ENCODE measurements at regions not wholly inside any gene's neighbourhood (a gene's known extent, or its start where the extent isn't known, plus 50 kb on each side); places are given as distances from the start of the nearest gene placed in this dataset.
A peak's percentile ranks its signal among the peaks of the same experiment; 100 is the strongest.

DNA sequence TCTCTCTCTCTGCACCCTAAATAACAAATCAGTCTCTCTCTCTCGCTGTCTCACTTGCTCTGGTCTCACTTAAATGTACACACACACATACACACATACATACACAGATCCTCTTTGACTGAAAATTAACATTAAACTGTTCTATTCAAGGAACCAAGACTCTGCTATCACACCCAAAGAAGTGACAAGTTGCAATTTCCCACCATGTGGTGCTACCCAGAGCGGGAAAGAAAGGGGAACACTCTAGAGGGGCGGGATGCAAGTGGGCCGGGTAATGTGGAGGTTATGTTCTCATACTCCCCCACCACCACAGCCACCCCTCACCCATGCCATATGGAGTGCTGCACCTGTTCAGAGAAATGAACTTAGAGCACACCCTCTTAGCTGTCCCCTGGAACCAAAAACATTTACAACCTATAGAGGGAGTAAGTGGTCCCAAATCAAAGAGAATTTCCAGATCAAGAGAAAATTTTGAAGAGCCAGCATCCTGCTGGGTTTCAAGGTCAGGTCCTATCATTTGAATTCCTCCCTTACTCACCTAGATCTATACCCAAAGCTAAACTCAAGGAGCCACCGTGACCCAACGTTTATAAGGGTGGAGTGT is 319.4 kb downstream of the BRINP2 start:
- Histone ChIP-seq H3K4me1 (replicated peaks in 1 of 2) (no peaks in the 10 kb centered on the region), H3K27ac (no peak overlapping the region), H3K4me3 (no peak overlapping the region)
- no peak for ATAC-seq (replicated peaks in 6 of 8)
- WGBS, 10 experiments = 0 to 94% (median 80%) methylated on average over 1 to 5 of the region's 6 CpGs; no CpG with 5 or more reads in 5 of the 10 experiments
- in situ Hi-C loops (cut with MboI; ENCODE audit: low pct_unique_long_range_greater_than_20kb in 2 of 9, low sequenced_read_pairs in 9 of 9, unreplicated experiment in 9 of 9) = no loop called here

DNA sequence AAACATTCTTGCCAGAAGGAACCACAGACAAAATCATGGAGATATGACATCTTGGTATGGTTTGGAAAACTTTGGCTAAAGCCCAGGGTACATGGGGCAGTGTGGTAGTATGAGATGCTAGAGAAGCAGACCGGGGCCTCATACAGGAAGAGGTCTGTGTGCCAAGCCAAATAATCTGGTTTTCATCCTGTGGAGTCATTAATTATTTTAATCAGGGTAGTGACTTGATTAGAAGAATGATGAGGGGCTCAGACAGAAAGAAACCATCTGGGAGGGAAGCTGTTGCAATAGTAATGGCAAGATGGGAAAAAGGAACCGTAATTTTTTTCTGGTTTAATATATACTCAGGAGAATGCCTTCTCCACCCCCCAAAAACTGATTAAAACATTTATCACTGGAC is 318.0 kb downstream of the BRINP2 start:
- in situ Hi-C loops (cut with MboI; ENCODE audit: low pct_unique_long_range_greater_than_20kb in 2 of 9, low sequenced_read_pairs in 9 of 9, unreplicated experiment in 9 of 9) = no loop called here
- Histone ChIP-seq H3K4me3 (no peak overlapping the region), H3K27ac (no peak overlapping the region), H3K4me1 (replicated peaks in 1 of 2) (no peaks in the 10 kb centered on the region)
- ATAC-seq (replicated peaks in 6 of 8) = no peak
- 0 to 100% (median 73%) methylated on average over 1 to 2 of the region's 2 CpGs; no CpG with 5 or more reads in 2 of the 10 experiments for WGBS, 10 experiments

DNA sequence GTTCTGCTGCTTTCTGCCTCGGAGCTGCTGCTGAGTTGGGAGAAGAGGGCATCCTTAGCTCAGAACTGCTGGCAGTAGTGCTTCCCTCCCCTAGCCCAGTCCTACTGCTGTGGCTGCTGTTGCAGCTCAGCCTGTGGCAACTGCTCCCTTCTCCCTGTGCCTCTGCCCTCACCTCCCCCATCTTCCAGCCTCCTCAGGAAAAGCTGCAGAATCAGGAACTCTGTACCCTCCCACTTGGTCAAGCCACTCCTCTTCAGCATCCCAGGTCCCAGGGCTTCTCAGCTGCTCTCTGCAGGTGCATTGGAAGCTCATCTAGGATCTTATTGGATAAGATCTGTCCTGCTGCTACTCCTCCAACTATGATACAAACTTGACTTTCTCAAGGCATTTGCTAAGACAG is 316.7 kb downstream of the BRINP2 start:
- H3K27ac ChIP-seq = no peak overlapping the region
- in situ Hi-C loops (cut with MboI; ENCODE audit: low pct_unique_long_range_greater_than_20kb in 2 of 9, low sequenced_read_pairs in 9 of 9, unreplicated experiment in 9 of 9) = no loop called here
- WGBS, 10 experiments = 0 to 82% (median 40%) methylated on average over 1 of the region's 1 CpG; no CpG with 5 or more reads in 5 of the 10 experiments
- no peak for ATAC-seq (replicated peaks in 6 of 8)
- H3K4me3 ChIP-seq = no peak overlapping the region
- no peaks in the 10 kb centered on the region for H3K4me1 ChIP-seq (replicated peaks in 1 of 2)

DNA sequence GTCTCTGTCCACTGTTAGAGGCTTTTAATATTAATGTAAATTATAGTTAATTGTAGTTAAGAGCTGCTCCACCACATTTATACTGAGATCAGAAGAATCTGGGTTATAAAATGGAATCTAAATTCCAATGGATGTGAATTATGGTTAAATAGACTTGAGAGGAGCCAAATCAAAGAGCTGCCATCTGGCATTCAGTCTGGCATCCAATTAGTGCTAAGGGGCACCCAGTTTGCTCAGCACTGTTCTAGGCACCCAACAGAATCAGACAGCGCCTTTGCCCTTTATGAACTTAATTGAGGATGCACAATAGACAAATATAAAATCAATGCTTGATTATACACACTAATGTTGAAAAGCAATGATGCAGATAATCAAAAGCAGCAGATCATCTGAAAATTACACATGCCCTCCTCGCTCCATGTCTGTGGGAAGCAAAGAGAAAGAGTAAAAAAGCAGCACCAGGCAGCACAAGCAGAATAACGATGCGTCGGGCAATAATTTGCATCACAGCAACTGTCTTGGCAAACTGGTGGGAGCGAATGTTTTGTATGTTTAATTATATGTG is 310.1 kb downstream of the BRINP2 start:
- WGBS, 10 experiments = 24 to 100% (median 79%) methylated on average over 1 to 6 of the region's 6 CpGs; no CpG with 5 or more reads in 1 of the 10 experiments
- no peak for ATAC-seq (replicated peaks in 6 of 8)
- H3K4me3 ChIP-seq = no peak overlapping the region
- in situ Hi-C loops (cut with MboI; ENCODE audit: low pct_unique_long_range_greater_than_20kb in 2 of 9, low sequenced_read_pairs in 9 of 9, unreplicated experiment in 9 of 9) = no loop called here
- H3K27ac ChIP-seq = no peak overlapping the region
- no peaks in the 10 kb centered on the region for H3K4me1 ChIP-seq (replicated peaks in 1 of 2)

DNA sequence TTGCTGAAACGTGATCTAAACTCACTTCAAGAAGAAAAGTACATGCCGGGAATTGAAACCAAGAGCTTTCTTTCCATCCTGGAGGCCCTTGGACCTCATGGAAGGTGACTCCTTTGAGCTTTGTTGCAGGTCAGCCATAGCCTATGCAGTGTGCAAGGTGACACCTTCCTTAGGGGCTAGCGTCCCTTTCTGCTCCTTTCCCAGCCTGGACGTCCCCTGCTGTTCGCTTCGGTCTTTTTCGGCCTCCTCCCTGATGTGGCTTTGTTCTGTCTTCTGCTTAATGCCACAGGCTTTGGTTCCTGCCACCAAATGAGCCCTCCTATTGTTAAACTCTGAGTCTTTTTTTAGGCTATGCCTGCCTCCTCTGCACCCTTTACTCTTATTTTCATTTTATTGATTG is 308.8 kb downstream of the BRINP2 start:
- in situ Hi-C loops (cut with MboI; ENCODE audit: low pct_unique_long_range_greater_than_20kb in 2 of 9, low sequenced_read_pairs in 9 of 9, unreplicated experiment in 9 of 9) = no loop called here
- no peak for ATAC-seq (replicated peaks in 6 of 8)
- H3K4me3 ChIP-seq = no peak overlapping the region
- 0 to 88% (median 75%) methylated on average over 1 to 7 of the region's 7 CpGs; no CpG with 5 or more reads in 3 of the 10 experiments for WGBS, 10 experiments
- no peaks in the 10 kb centered on the region for H3K4me1 ChIP-seq (replicated peaks in 1 of 2)
- no peak overlapping the region for H3K27ac ChIP-seq

DNA sequence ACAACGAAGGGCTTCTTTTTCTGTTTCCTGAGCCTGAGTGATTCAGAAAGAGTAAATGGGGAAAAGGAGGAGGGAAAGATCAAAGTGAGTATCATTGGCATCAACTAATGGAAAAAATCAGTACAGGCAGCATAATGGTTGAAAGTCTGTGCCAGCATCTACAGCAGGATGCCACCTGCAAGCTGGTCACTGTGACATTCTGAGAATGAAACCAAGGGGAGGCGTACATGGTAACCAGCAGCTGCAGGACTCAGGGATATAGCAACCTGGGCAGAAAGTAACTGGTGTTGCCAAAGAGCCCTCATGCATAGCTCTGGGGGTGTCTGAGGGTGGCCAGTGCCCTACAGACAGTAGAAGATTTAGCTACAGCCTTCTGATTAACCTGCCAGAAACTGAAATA is 305.9 kb downstream of the BRINP2 start:
- no peak for ATAC-seq (replicated peaks in 6 of 8)
- no peak overlapping the region for H3K27ac ChIP-seq
- no peak overlapping the region for H3K4me3 ChIP-seq
- no peaks in the 10 kb centered on the region for H3K4me1 ChIP-seq (replicated peaks in 1 of 2)
- in situ Hi-C loops (cut with MboI; ENCODE audit: low pct_unique_long_range_greater_than_20kb in 2 of 9, low sequenced_read_pairs in 9 of 9, unreplicated experiment in 9 of 9) = no loop called here
- WGBS, 10 experiments = 0 to 100% (median 86%) methylated on average over 1 to 2 of the region's 2 CpGs; no CpG with 5 or more reads in 2 of the 10 experiments

DNA sequence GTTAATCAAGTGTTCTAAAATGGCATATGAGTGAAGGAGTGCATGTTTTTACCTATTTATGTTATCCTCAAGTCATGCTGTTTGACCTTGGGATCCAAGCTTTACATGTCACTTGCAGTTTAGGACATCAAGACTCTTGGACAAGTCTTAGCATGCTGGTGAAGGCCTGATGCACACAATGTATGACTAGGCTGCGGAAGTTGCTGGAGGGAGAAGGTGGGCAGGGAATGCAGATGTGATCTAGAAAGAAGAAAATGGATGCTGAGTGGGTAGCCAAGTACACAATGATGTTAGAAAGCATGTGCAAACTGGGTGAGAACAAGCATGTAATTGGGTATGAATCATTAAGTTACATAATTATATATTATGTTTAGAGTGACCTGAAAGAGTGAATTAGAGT is 301.8 kb downstream of the BRINP2 start:
- in situ Hi-C loops (cut with MboI; ENCODE audit: low pct_unique_long_range_greater_than_20kb in 2 of 9, low sequenced_read_pairs in 9 of 9, unreplicated experiment in 9 of 9) = no loop called here
- ATAC-seq (replicated peaks in 6 of 8) = no peak
- Histone ChIP-seq H3K27ac (no peak overlapping the region), H3K4me3 (no peak overlapping the region), H3K4me1 (replicated peaks in 1 of 2) (no peaks in the 10 kb centered on the region)
- WGBS, 10 experiments = 55 to 100% (median 88%) methylated on average over 1 of the region's 1 CpG; no CpG with 5 or more reads in 4 of the 10 experiments

DNA sequence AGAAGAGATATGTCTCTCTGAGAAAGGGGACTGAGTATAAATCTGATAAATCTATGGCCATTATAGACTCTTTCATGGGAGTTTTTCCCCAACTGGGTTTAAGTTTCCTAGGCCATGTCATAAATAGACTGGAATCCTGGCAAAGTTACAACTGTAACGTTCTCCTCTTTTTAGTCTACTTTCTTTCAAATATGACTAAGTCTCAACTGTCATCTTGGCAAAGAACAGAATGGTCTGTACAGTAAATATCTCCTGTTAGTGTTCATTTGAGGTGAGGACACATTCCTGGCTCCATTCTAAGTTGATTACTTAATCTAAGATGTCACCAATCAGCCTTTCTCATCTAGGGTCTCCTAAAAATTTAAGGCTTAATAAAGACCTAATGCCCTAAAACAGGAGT is 300.5 kb downstream of the BRINP2 start:
- H3K4me1 ChIP-seq (replicated peaks in 1 of 2) = no peaks in the 10 kb centered on the region
- no peak overlapping the region for H3K27ac ChIP-seq
- ATAC-seq (replicated peaks in 6 of 8) = no peak
- 0 to 100% (median 78%) methylated on average over 1 of the region's 1 CpG; no CpG with 5 or more reads in 1 of the 10 experiments for WGBS, 10 experiments
- no peak overlapping the region for H3K4me3 ChIP-seq
- in situ Hi-C loops (cut with MboI; ENCODE audit: low pct_unique_long_range_greater_than_20kb in 2 of 9, low sequenced_read_pairs in 9 of 9, unreplicated experiment in 9 of 9) = no loop called here

DNA sequence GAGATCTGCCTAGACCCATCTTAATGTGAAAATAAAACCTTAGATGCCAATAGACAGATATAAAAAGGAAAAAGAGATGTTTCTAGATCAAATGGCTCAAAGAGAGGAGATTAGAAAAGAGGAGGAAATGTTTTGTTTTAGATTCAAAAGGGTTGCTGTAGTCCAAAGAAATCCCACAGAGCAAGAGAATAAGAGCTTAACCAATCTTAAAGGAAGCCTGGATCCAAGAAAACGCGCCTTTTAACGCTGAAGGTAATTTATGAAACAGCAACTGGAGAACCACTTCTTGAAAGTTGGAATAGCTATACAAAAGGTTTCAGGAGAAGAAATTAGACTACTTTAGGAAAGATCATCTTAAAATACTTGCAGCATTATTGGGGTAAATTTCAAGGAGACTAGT is 298.8 kb downstream of the BRINP2 start:
- H3K4me3 ChIP-seq = no peak overlapping the region
- H3K27ac ChIP-seq = no peak overlapping the region
- no peaks in the 10 kb centered on the region for H3K4me1 ChIP-seq (replicated peaks in 1 of 2)
- WGBS, 10 experiments = 26 to 98% (median 83%) methylated on average over 3 of the region's 3 CpGs
- no peak for ATAC-seq (replicated peaks in 6 of 8)
- in situ Hi-C loops (cut with MboI; ENCODE audit: low pct_unique_long_range_greater_than_20kb in 2 of 9, low sequenced_read_pairs in 9 of 9, unreplicated experiment in 9 of 9) = no loop called here

DNA sequence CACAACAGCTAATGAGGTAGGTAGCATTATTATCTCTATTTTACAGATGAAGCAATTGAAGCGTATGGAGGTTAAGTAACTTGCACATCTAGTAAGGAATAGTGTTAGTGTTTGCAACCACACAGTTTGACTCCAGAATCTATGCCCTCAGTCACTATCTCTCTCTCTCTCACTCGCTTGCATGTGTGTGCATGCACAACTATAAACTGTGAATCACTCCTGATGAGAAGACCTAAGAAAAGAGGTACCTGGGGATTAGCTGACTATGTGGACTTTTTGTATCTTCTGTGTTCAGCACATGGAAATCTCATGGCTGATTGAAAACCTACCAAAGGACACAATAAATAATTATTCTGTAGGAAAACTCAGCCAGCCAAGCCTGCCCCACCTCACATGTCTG is 295.5 kb downstream of the BRINP2 start:
- in situ Hi-C loops (cut with MboI; ENCODE audit: low pct_unique_long_range_greater_than_20kb in 2 of 9, low sequenced_read_pairs in 9 of 9, unreplicated experiment in 9 of 9) = no loop called here
- 6 to 100% (median 91%) methylated on average over 1 to 2 of the region's 2 CpGs; no CpG with 5 or more reads in 2 of the 10 experiments for WGBS, 10 experiments
- Histone ChIP-seq H3K27ac (no peak overlapping the region), H3K4me1 (replicated peaks in 1 of 2) (no peaks in the 10 kb centered on the region), H3K4me3 (no peak overlapping the region)
- ATAC-seq (replicated peaks in 6 of 8) = no peak

DNA sequence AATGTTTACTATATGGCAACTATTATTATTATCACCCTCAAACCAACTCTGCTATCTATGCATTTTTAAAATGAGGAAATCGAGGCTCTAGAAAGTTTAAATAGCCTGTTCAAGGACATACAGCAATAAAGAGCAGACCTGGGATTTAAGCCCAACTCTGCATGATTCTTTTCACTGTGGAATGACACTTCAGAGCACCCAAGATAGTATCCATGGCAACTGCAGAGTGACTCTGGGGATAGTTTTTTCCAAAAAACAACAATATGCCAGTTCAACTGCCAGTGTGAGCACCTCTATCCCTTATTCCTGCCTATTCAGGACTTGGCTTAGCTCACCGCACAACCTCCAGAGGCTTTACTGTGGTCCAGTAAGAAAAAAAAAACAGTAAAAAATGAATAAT is 293.9 kb downstream of the BRINP2 start:
- in situ Hi-C loops (cut with MboI; ENCODE audit: low pct_unique_long_range_greater_than_20kb in 2 of 9, low sequenced_read_pairs in 9 of 9, unreplicated experiment in 9 of 9) = no loop called here
- 0 to 100% (median 79%) methylated on average over 1 to 2 of the region's 2 CpGs; no CpG with 5 or more reads in 2 of the 10 experiments for WGBS, 10 experiments
- ATAC-seq (replicated peaks in 6 of 8) = no peak

DNA sequence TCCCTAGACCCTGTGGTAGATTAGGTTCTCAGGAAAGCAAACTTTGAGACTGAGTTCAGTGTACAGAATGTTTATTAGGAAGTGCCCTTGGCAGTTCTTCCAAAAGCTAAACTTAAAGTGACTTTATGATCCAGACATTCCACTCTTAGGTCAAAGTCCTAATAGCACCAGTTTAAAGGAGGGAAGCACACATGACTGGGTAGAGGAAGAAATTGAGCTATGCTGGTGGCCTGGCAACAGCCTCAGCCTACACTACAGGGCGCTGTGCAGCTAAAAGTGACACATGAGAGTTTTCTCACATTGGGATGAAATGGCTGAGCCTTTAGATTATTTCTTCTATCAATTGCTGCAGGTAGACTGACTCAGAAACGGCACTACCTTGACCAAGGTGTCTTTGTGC is 280.4 kb downstream of the BRINP2 start:
- in situ Hi-C loops (cut with MboI; ENCODE audit: low pct_unique_long_range_greater_than_20kb in 2 of 9, low sequenced_read_pairs in 9 of 9, unreplicated experiment in 9 of 9) = no loop called here
- WGBS, 10 experiments = 41 to 100% (median 90%) methylated on average over 1 to 2 of the region's 2 CpGs; no CpG with 5 or more reads in 2 of the 10 experiments
- no peak overlapping the region for H3K27ac ChIP-seq

More for the DNA sequence above, 293.9 kb downstream of the BRINP2 start:
- H3K27ac ChIP-seq = no peak overlapping the region
- no peak overlapping the region for H3K4me3 ChIP-seq
- no peaks in the 10 kb centered on the region for H3K4me1 ChIP-seq (replicated peaks in 1 of 2)

DNA sequence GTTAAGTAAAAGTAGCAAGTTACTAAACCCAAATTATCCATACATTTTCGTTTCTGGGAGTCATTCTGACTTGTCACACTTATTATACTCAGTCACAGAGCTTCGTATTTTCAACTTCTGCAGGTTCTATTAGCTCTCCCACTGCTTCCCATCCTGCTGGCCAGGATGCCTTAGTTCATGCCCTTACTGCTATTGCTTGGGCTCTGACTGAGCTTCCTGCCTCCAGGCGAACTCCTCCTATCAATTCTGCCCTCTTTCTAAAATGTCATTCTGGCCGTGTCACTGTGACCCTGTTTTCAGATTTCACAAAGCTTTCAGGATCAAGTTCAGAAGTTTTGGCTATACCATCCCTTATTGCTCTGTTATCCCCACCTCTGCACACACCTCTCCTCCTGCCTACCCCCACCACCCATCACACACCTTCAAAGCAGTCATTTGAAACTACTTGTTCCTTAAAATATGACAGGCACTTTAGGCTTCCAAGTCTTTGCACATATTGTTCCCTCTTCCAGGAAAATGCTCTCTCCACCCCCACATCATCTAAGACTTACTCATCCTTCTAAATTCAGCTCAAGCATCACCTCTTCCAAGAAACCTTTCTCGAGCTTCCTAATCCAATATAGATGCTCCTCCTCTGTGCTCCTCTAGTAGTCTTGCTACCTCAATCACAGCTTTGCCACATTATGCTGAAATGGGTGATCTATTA is 278.0 kb downstream of the BRINP2 start:
- Histone ChIP-seq H3K4me3 (no peak overlapping the region), H3K27ac (no peak overlapping the region), H3K4me1 (replicated peaks in 1 of 2) (peaks cover 0 to 3% of the 10 kb centered on the region in 2 donors)
- 0 to 81% (median 61%) methylated on average over 1 to 5 of the region's 5 CpGs for WGBS, 10 experiments
- in situ Hi-C loops (cut with MboI; ENCODE audit: low pct_unique_long_range_greater_than_20kb in 2 of 9, low sequenced_read_pairs in 9 of 9, unreplicated experiment in 9 of 9) = no loop called here
- peak in 2 of 8 experiments; percentile 80 to 83 for ATAC-seq (replicated peaks in 6 of 8)

More for the DNA sequence above, 280.4 kb downstream of the BRINP2 start:
- Histone ChIP-seq H3K4me1 (replicated peaks in 1 of 2) (no peaks in the 10 kb centered on the region), H3K4me3 (no peak overlapping the region)
- no peak for ATAC-seq (replicated peaks in 6 of 8)

Measured in motor neuron (in vitro differentiated cells).